ENCODE measurements at regions not wholly inside any gene's neighbourhood (a gene's known extent, or its start where the extent isn't known, plus 50 kb on each side); places are given as distances from the start of the nearest gene placed in this dataset.

DNA sequence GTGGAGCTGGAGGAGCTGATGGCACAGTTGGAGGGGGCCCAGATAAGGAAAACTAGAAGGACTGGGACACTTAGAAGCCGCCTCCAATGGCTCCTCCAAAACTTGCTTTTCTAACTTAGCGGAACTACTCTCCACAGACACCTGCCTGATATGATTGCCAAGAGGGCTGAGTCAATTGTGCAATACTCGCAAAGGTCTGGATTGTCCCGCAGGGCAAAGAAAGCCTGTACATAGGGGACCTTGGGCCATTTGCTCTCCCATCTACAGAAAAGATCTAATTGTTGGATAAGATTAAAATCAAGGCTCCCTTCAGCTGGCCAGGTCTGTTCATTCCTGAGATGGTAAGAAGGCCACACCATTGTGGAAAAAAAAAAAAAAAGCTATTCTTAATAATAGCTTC lies 69.7 kb upstream of the ATP11B start:
- Mint-ChIP-seq H3K36me3 (no peaks in the 10 kb centered on the region), H3K4me1 (no peaks in the 10 kb centered on the region), H3K4me3 (no peak overlapping the region), H3K27ac (no peak overlapping the region), H3K27me3 (peaks cover 4 to 7% of the 10 kb centered on the region in 2 donors), H3K9me3 (no peaks in the 10 kb centered on the region)
- DNase-seq = no peak
- no peak for ATAC-seq (replicated peaks in 1 of 4)
- Histone ChIP-seq H3K27ac (ENCODE audit: low read length) (no peak overlapping the region), H3K27me3 (replicated peaks in 1 of 2; ENCODE audit: control insufficient read depth in 2 of 2, extremely low read depth in 1 of 2, insufficient read depth in 2 of 2, low read length in 1 of 2) (peaks cover 0 to 17% of the 10 kb centered on the region in 2 experiments), H3K9me3 (no peaks in the 10 kb centered on the region), H3K36me3 (ENCODE audit: control insufficient read depth in 2 of 2, extremely low read depth in 1 of 2, insufficient read depth in 1 of 2, low read length in 1 of 2) (no peaks in the 10 kb centered on the region), H3K4me3 (ENCODE audit: control insufficient read depth in 1 of 2, extremely low read depth in 1 of 2, low read length in 1 of 2) (no peak overlapping the region), H3K4me1 (ENCODE audit: control insufficient read depth in 1 of 2, extremely low read depth in 1 of 2, insufficient read depth in 2 of 2, low read length in 2 of 2) (no peaks in the 10 kb centered on the region)
- ChIA-PET POLR2A (no interaction called here), CTCF (interaction anchor here (0.5 to 1.3 kb wide), 6 partner anchors 8 to 114 kb away, joined by 3 to 6 read pairs (median 3); no protein-coding TSS in a partner anchor)
- WGBS (ENCODE audit: insufficient coverage) = no CpG with 5 or more reads among the region's 4 CpGs

DNA sequence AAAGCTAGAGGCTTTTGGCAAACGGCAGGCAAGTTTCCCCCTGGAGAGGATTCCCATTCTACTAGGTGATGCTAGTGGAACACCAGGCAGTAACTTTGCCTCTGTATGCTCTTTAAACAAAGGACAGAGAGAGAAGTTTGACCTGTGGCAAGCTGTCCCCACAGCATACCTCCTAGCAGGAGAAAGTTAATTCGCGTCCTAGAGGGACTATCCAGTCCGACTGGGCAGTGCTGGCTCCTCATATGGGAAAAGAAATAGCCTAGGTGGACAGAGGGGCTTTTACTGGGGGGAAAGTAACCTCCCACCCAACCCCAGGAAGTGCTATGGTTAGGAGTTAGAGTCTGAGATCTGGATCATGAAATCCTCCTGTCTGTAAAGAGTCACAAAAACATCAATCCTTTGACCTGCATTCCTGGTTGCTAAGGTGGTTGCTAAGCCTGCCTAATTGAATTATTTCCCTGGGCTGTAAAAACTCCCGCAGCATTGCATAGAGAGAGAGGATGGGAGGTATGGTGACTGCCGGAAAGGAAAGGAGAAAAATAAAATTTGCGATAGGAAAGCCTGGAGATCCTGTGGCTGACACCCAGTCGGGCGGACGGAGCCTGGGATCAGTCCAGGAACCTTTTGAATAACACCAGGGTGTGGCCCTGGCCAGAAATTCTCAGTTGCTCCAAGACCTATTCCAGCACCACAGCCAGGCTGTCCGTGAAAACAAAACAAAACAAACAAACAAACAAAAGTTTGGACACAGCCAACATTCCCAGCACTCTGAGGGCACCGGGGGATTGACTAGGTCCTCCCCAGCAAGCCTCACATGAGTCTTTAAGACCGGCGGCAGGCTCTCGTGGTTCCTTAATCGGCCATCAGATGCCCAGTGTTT lies 67.7 kb upstream of the ATP11B start:
- Mint-ChIP-seq H3K27me3 (peaks cover 11 to 16% of the 10 kb centered on the region in 2 donors), H3K36me3 (no peaks in the 10 kb centered on the region), H3K4me3 (no peak overlapping the region), H3K27ac (no peak overlapping the region), H3K9me3 (no peaks in the 10 kb centered on the region), H3K4me1 (no peaks in the 10 kb centered on the region)
- DNase-seq (peak in 1 of 35 experiments; percentile 9), ATAC-seq (replicated peaks in 1 of 4) (no peak)
- Histone ChIP-seq H3K27me3 (replicated peaks in 1 of 2; ENCODE audit: control insufficient read depth in 2 of 2, extremely low read depth in 1 of 2, insufficient read depth in 2 of 2, low read length in 1 of 2) (peaks cover 0 to 24% of the 10 kb centered on the region in 2 experiments), H3K9me3 (no peaks in the 10 kb centered on the region), H3K4me3 (ENCODE audit: control insufficient read depth in 1 of 2, extremely low read depth in 1 of 2, low read length in 1 of 2) (no peak overlapping the region), H3K27ac (ENCODE audit: low read length) (no peak overlapping the region), H3K36me3 (ENCODE audit: control insufficient read depth in 2 of 2, extremely low read depth in 1 of 2, insufficient read depth in 1 of 2, low read length in 1 of 2) (no peaks in the 10 kb centered on the region), H3K4me1 (ENCODE audit: control insufficient read depth in 1 of 2, extremely low read depth in 1 of 2, insufficient read depth in 2 of 2, low read length in 2 of 2) (no peaks in the 10 kb centered on the region)
- 84% methylated on average over 8 of the region's 16 CpGs for WGBS (ENCODE audit: insufficient coverage)
- ChIA-PET CTCF (no interaction called here), POLR2A (no interaction called here)

DNA sequence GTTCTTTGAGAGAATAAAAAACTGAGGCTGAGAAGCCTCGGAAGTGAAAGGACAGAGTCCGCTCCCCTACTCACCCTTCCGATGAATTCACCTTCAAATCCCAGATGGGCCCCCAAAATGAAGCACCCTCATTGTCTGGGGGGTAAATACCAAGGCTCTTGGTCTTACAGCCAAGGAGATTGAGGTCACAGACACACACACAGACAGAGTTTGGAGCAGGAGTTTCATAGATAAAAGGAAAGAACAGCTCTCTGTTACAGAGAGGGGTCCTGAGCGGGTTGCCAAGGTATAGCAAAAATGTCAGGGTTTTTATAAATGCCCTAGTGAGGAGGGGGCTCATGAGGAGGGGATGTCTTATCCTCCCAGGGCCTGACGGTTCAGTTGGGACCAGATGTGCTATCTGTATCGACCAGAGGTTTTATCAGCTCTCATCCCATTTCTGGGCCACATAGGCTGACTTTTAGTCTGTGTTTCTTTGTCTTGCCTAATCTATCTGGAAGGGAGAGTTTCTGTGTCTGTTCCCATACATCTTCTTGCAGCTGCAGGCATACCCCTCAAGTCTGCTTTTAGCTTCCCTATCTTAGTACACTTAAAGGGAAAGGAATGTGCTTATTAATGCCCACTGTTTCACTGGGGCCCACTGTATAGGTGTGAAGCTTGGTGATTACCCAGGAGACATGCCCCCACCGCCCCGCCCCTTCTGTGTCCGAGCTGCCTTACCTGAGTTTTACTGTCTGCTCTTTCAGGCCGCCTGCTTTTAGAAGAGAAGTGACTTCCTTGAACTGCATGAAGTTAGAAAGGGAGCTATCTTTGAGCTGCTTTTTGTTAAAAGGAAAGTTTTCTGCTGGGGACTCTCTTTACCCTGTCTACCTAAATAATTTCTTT lies 66.8 kb upstream of the ATP11B start:
- no peak overlapping the region for H3K27ac Mint-ChIP-seq
- no peak for ATAC-seq (replicated peaks in 1 of 4)
- H3K4me1 Mint-ChIP-seq = no peaks in the 10 kb centered on the region

DNA sequence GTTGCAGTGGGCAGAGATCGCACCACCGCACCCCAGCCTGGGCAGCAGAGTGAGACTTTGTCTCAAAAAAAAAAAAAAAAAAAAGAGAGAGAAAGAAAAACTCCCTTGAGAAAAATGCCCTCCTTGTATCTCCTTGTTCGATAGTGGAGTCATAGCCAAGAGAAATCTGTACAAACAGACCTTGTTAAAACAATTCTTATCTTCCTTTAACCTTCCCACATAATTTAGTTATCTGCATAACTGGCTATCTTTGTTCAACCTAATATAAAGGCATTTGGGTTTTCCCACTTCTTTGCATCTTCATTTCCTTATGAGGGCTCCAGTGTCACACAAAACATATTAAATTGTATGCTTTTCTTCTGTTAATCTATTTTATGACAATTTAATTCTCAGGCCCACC lies 65.1 kb upstream of the ATP11B start:
- ChIA-PET CTCF (no interaction called here), POLR2A (no interaction called here)
- H3K36me3 ChIP-seq (ENCODE audit: control insufficient read depth in 2 of 2, extremely low read depth in 1 of 2, insufficient read depth in 1 of 2, low read length in 1 of 2) = no peaks in the 10 kb centered on the region
- H3K27me3 Mint-ChIP-seq = peaks cover 14 to 18% of the 10 kb centered on the region in 2 donors
- no peak for ATAC-seq (replicated peaks in 1 of 4)
- no peaks in the 10 kb centered on the region for H3K9me3 Mint-ChIP-seq
- no peak for DNase-seq
- no peaks in the 10 kb centered on the region for H3K36me3 Mint-ChIP-seq
- H3K9me3 ChIP-seq = no peaks in the 10 kb centered on the region
- H3K4me1 ChIP-seq (ENCODE audit: control insufficient read depth in 1 of 2, extremely low read depth in 1 of 2, insufficient read depth in 2 of 2, low read length in 2 of 2) = no peaks in the 10 kb centered on the region
- H3K27ac Mint-ChIP-seq = no peak overlapping the region
- no CpG with 5 or more reads among the region's 3 CpGs for whole genome bisulfite sequencing (ENCODE audit: insufficient coverage)
- H3K4me1 Mint-ChIP-seq = no peaks in the 10 kb centered on the region
- H3K4me3 ChIP-seq (ENCODE audit: control insufficient read depth in 1 of 2, extremely low read depth in 1 of 2, low read length in 1 of 2) = no peak overlapping the region
- H3K27ac ChIP-seq (ENCODE audit: low read length) = no peak overlapping the region
- H3K4me3 Mint-ChIP-seq = no peak overlapping the region
- H3K27me3 ChIP-seq (replicated peaks in 1 of 2; ENCODE audit: control insufficient read depth in 2 of 2, extremely low read depth in 1 of 2, insufficient read depth in 2 of 2, low read length in 1 of 2) = peaks cover 0 to 31% of the 10 kb centered on the region in 2 experiments

More for the DNA sequence above, 66.8 kb upstream of the ATP11B start:
- Histone ChIP-seq H3K36me3 (ENCODE audit: control insufficient read depth in 2 of 2, extremely low read depth in 1 of 2, insufficient read depth in 1 of 2, low read length in 1 of 2) (no peaks in the 10 kb centered on the region), H3K9me3 (no peaks in the 10 kb centered on the region), H3K4me1 (ENCODE audit: control insufficient read depth in 1 of 2, extremely low read depth in 1 of 2, insufficient read depth in 2 of 2, low read length in 2 of 2) (no peaks in the 10 kb centered on the region), H3K27ac (ENCODE audit: low read length) (no peak overlapping the region), H3K4me3 (ENCODE audit: control insufficient read depth in 1 of 2, extremely low read depth in 1 of 2, low read length in 1 of 2) (no peak overlapping the region), H3K27me3 (replicated peaks in 1 of 2; ENCODE audit: control insufficient read depth in 2 of 2, extremely low read depth in 1 of 2, insufficient read depth in 2 of 2, low read length in 1 of 2) (peaks cover 0 to 26% of the 10 kb centered on the region in 2 experiments)
- WGBS (ENCODE audit: insufficient coverage) = 86% methylated on average over 3 of the region's 10 CpGs
- Mint-ChIP-seq H3K9me3 (no peaks in the 10 kb centered on the region), H3K36me3 (no peaks in the 10 kb centered on the region), H3K4me3 (no peak overlapping the region), H3K27me3 (peaks cover 11 to 18% of the 10 kb centered on the region in 2 donors)
- DNase-seq = no peak
- CTCF ChIA-PET = no interaction called here
- POLR2A ChIA-PET = interaction anchor here in 1 of 2 donors (0.6 kb wide), 1 partner anchor 713 kb away, joined by 5 read pairs; no protein-coding TSS in a partner anchor

DNA sequence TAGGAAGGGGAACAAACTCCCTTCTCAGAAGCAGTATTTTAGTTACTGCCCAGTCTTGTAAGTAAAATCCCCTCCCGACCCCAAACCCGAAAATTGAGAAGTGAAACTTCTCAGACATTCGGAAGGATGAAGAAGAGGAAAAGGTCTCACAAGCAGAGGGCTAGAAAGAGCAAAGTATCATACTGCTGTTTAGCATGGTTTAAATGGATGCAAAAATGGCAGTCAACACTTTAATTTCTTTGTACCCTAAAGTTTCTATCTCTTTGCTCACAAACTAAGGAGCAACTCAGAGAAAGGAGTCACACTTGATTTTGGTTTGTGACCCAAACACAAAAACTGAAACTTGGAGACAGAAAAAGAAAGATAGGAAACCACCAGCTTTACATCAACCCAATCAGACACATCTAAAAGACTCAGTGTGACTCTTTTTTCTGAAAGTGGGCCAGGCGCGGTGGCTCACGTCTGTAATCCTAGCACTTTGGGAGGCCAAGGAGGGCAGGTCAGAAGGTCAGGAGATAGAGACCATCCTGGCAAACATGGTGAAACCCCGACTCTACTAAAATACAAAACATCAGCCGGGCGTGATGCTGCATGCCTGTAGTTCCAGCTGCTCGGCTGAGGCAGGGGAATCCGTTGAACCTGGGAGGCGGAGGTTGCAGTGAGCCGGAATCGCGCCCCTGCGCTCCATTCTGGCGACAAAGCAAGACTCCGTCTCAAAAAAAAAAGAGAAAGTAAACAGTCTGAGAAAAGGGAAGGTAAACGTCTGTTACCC lies 63.2 kb upstream of the ATP11B start:
- WGBS (ENCODE audit: insufficient coverage) = 100% methylated on average over 4 of the region's 19 CpGs
- DNase-seq (no peak), ATAC-seq (replicated peaks in 1 of 4) (no peak)
- CTCF ChIA-PET = interaction anchor here in 1 of 2 donors (0.6 kb wide), 1 partner anchor 17 kb away, joined by 3 read pairs; no protein-coding TSS in a partner anchor
- Histone ChIP-seq H3K27me3 (replicated peaks in 1 of 2; ENCODE audit: control insufficient read depth in 2 of 2, extremely low read depth in 1 of 2, insufficient read depth in 2 of 2, low read length in 1 of 2) (peaks cover 0 to 27% of the 10 kb centered on the region in 2 experiments), H3K36me3 (ENCODE audit: control insufficient read depth in 2 of 2, extremely low read depth in 1 of 2, insufficient read depth in 1 of 2, low read length in 1 of 2) (no peaks in the 10 kb centered on the region), H3K27ac (ENCODE audit: low read length) (no peak overlapping the region), H3K4me3 (ENCODE audit: control insufficient read depth in 1 of 2, extremely low read depth in 1 of 2, low read length in 1 of 2) (no peak overlapping the region), H3K4me1 (ENCODE audit: control insufficient read depth in 1 of 2, extremely low read depth in 1 of 2, insufficient read depth in 2 of 2, low read length in 2 of 2) (no peaks in the 10 kb centered on the region), H3K9me3 (no peaks in the 10 kb centered on the region)
- H3K36me3 Mint-ChIP-seq = no peaks in the 10 kb centered on the region
- peaks cover 15 to 18% of the 10 kb centered on the region in 2 donors for H3K27me3 Mint-ChIP-seq
- H3K4me1 Mint-ChIP-seq = no peaks in the 10 kb centered on the region
- no peak overlapping the region for H3K4me3 Mint-ChIP-seq
- POLR2A ChIA-PET = interaction anchor here in 1 of 2 donors (0.7 kb wide), 1 partner anchor 107 kb away, joined by 6 read pairs; no protein-coding TSS in a partner anchor
- no peaks in the 10 kb centered on the region for H3K9me3 Mint-ChIP-seq
- no peak overlapping the region for H3K27ac Mint-ChIP-seq

DNA sequence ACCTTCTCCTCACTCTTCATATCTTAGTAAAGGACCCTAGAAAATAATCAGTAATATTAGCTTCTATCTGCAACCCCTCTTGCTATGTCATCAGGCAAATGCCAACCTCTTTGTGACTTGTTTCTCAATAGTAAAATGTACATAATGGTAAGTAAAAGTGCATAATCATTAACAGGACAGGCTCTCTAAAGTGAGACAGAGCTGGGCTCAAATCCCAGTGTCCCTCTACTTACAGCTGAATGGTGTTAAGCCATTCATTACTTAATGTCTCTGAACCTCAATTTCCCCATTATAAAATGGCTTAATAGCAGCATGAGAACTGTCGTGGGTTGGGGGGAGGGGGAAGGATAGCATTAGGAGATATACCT lies 62.6 kb upstream of the ATP11B start:
- ATAC-seq (replicated peaks in 1 of 4) (no peak), DNase-seq (no peak)
- CTCF ChIA-PET = interaction anchor here in 1 of 2 donors (0.6 kb wide), 1 partner anchor 18 kb away, joined by 3 read pairs; no protein-coding TSS in a partner anchor
- Mint-ChIP-seq H3K36me3 (no peaks in the 10 kb centered on the region), H3K4me1 (no peaks in the 10 kb centered on the region), H3K4me3 (no peak overlapping the region), H3K9me3 (no peaks in the 10 kb centered on the region), H3K27ac (no peak overlapping the region), H3K27me3 (peaks cover 13 to 18% of the 10 kb centered on the region in 2 donors)
- Histone ChIP-seq H3K27me3 (replicated peaks in 1 of 2; ENCODE audit: control insufficient read depth in 2 of 2, extremely low read depth in 1 of 2, insufficient read depth in 2 of 2, low read length in 1 of 2) (peaks cover 0 to 24% of the 10 kb centered on the region in 2 experiments), H3K4me3 (ENCODE audit: control insufficient read depth in 1 of 2, extremely low read depth in 1 of 2, low read length in 1 of 2) (no peak overlapping the region), H3K9me3 (no peaks in the 10 kb centered on the region), H3K36me3 (ENCODE audit: control insufficient read depth in 2 of 2, extremely low read depth in 1 of 2, insufficient read depth in 1 of 2, low read length in 1 of 2) (no peaks in the 10 kb centered on the region), H3K4me1 (ENCODE audit: control insufficient read depth in 1 of 2, extremely low read depth in 1 of 2, insufficient read depth in 2 of 2, low read length in 2 of 2) (no peaks in the 10 kb centered on the region), H3K27ac (ENCODE audit: low read length) (no peak overlapping the region)
- no CpG with 5 or more reads among the region's 1 CpG for WGBS (ENCODE audit: insufficient coverage)
- POLR2A ChIA-PET = interaction anchor here in 1 of 2 donors (0.7 kb wide), 1 partner anchor 107 kb away, joined by 6 read pairs; no protein-coding TSS in a partner anchor
